Activated CD4-positive, CD25-positive, alpha-beta regulatory T cell (primary cell): ENCODE measurements at regions not wholly inside any gene's neighbourhood (a gene's known extent, or its start where the extent isn't known, plus 50 kb on each side); places are given as distances from the start of the nearest gene placed in this dataset.

Source experiments
- DNase-seq, 4 experiments: peaks; one replicate each; lab custom pipeline; 2025; lab: John Stamatoyannopoulos, UW

GRCh38 chr12:130102266-130102665, 60.0 kb upstream of the FZD10 start:
- DNase-seq = no peak

- no peak for DNase-seq
Measured at GRCh38 chr12:130104571-130105106, 57.6 kb upstream of the FZD10 start.

GRCh38 chr12:130109062-130109945, 53.0 kb upstream of the FZD10 start:
- DNase-seq = no peak

- no peak for DNase-seq
Measured at GRCh38 chr12:130110914-130111313, 51.4 kb upstream of the FZD10 start.

GRCh38 chr12:130111965-130112496, 50.2 kb upstream of the FZD10 start:
- no peak for DNase-seq
